ENCODE measurements at regions not wholly inside any gene's neighbourhood (a gene's known extent, or its start where the extent isn't known, plus 50 kb on each side); places are given as distances from the start of the nearest gene placed in this dataset.

DNA sequence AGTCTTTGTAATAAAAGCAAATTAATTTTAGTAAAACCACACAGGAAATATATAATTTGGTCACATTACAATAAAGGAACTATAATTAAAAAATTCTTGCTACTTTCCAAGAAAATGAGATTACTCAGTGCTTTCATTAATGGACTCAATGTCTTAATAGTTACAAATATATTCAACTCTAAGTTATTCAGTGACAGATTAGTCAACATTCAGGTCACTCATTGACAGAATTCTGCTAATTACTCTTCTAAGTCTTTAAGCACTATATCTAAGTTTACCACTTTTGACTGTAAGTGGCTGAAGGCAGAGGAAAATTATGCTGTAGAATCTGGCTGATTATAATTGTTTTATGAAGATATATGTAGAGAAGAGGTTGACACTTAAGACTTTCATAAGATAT, 1365.0 kb downstream of the EFNB2 start:
- DNase-seq: no peak
- Histone ChIP-seq H3K9me3 (ENCODE audit: severe bottlenecking) (no peaks in the 10 kb centered on the region), H3K27ac (no peak overlapping the region), H3K27me3 (ENCODE audit: insufficient read depth, low read depth, severe bottlenecking) (no peaks in the 10 kb centered on the region), H3K4me3 (ENCODE audit: low read depth, low read length) (no peak overlapping the region), H3K36me3 (no peaks in the 10 kb centered on the region)
- TF ChIP-seq CTCF (IDR thresholded peaks at IDR 0.05; ENCODE audit: low read depth, low read length): no peak

- Histone ChIP-seq H3K27me3 (ENCODE audit: insufficient read depth, low read depth, severe bottlenecking) (no peaks in the 10 kb centered on the region), H3K9me3 (ENCODE audit: severe bottlenecking) (no peaks in the 10 kb centered on the region), H3K36me3 (no peaks in the 10 kb centered on the region), H3K27ac (no peak overlapping the region), H3K4me3 (ENCODE audit: low read depth, low read length) (no peak overlapping the region)
- DNase-seq: no peak
- no peak for TF ChIP-seq CTCF (IDR thresholded peaks at IDR 0.05; ENCODE audit: low read depth, low read length)
Measured at GRCh38 chr13:105168295-105168694, 1367.2 kb downstream of the EFNB2 start.

DNA sequence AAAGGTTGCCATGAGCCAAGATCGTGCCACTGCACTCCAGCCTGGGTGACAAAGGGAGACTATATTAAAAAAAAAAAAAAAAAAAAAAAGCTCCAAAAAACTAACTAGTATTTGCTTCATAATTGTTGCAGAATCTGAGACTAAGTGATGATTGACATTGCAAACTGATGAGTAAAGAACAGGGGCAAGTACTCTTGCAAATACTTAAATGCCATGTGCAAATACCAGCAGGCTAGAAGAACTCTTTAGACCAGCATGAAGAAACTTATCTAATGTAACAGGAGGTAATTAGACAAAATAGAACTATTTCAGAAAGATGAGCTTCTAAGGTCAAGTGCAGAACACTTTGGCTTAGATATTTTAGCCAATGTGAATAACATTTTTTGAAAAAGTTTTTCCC, 1368.1 kb downstream of the EFNB2 start:
- no peak for TF ChIP-seq CTCF (IDR thresholded peaks at IDR 0.05; ENCODE audit: low read depth, low read length)
- no peak overlapping the region for H3K27ac ChIP-seq
- H3K9me3 ChIP-seq (ENCODE audit: severe bottlenecking): no peaks in the 10 kb centered on the region
- no peaks in the 10 kb centered on the region for H3K36me3 ChIP-seq
- DNase-seq: no peak
- H3K4me3 ChIP-seq (ENCODE audit: low read depth, low read length): no peak overlapping the region
- H3K27me3 ChIP-seq (ENCODE audit: insufficient read depth, low read depth, severe bottlenecking): no peaks in the 10 kb centered on the region

- H3K27ac ChIP-seq: no peak overlapping the region
- no peak overlapping the region for H3K4me3 ChIP-seq (ENCODE audit: low read depth, low read length)
- H3K36me3 ChIP-seq: no peaks in the 10 kb centered on the region
- H3K9me3 ChIP-seq (ENCODE audit: severe bottlenecking): no peaks in the 10 kb centered on the region
- no peak for DNase-seq
- TF ChIP-seq CTCF (IDR thresholded peaks at IDR 0.05; ENCODE audit: low read depth, low read length): no peak
- H3K27me3 ChIP-seq (ENCODE audit: insufficient read depth, low read depth, severe bottlenecking): no peaks in the 10 kb centered on the region
Measured at GRCh38 chr13:105165449-105166125, 1369.9 kb downstream of the EFNB2 start.

DNA sequence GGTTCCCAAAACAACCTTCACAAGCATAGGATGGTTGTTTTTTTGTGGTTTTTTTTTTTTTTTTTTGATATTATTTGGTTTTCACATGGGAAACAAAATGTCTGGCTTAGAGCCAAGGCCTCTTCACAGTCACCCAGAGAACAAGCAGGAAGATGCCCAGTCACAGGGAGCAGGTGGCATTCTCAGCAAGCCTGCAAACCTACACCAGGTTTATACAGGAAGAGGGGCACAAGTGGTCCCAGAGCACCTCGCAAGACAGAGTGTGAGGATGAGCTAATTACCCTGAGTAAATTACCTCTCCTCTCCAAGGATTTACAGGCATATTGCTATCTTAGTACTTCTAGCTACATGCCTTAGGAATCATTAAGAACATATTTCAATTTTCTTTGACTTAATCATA, 1375.6 kb downstream of the EFNB2 start:
- Histone ChIP-seq H3K9me3 (ENCODE audit: severe bottlenecking) (no peaks in the 10 kb centered on the region), H3K4me3 (ENCODE audit: low read depth, low read length) (no peak overlapping the region), H3K27ac (no peak overlapping the region), H3K27me3 (ENCODE audit: insufficient read depth, low read depth, severe bottlenecking) (no peaks in the 10 kb centered on the region), H3K36me3 (no peaks in the 10 kb centered on the region)
- no peak for TF ChIP-seq CTCF (IDR thresholded peaks at IDR 0.05; ENCODE audit: low read depth, low read length)
- no peak for DNase-seq

GRCh38 chr13:105153611-105154010, 1381.9 kb downstream of the EFNB2 start:
- Histone ChIP-seq H3K27ac (no peak overlapping the region), H3K36me3 (no peaks in the 10 kb centered on the region), H3K9me3 (ENCODE audit: severe bottlenecking) (no peaks in the 10 kb centered on the region), H3K27me3 (ENCODE audit: insufficient read depth, low read depth, severe bottlenecking) (no peaks in the 10 kb centered on the region), H3K4me3 (ENCODE audit: low read depth, low read length) (no peak overlapping the region)
- DNase-seq: no peak
- no peak for TF ChIP-seq CTCF (IDR thresholded peaks at IDR 0.05; ENCODE audit: low read depth, low read length)
